Thyroid gland (tissue), 4 donors: ENCODE measurements at regions not wholly inside any gene's neighbourhood (a gene's known extent, or its start where the extent isn't known, plus 50 kb on each side); places are given as distances from the start of the nearest gene placed in this dataset.
"Not testable (repeated sequence)": the region's sequence is repeated elsewhere in the genome, so short reads cannot be mapped to it uniquely, and the experiment has no call there.

Experiments
- DNase-seq, 2 donors: peaks; one replicate each; pipeline ENCODE4 v3.0.0-alpha.2; 2019
- H3K27ac ChIP-seq, 3 donors: fragments of 200-600 bp; sonication (generic); 1 replicate in 2 of 3; 2 replicates in 1 of 3; pipeline ENCODE4 v1.5.1; 2016 to 2019; ENCODE audit warnings: mild to moderate bottlenecking in 1 of 3, moderate library complexity in 1 of 3
- H3K27me3 ChIP-seq: fragments of 200-600 bp; sonication (generic); one replicate; pipeline ENCODE4 v1.5.1; 2019
- H3K36me3 ChIP-seq, 2 donors: fragments of 200-600 bp; sonication (generic); one replicate each; pipeline ENCODE4 v1.5.1; 2016 to 2019
- H3K4me1 ChIP-seq, 2 donors: fragments of 200-600 bp; sonication (generic); one replicate each; pipeline ENCODE4 v1.5.1; 2017 to 2019
- H3K4me3 ChIP-seq, 3 donors: fragments of 200-600 bp; sonication (generic); replicated peaks in 1 of 3; 1 replicate in 2 of 3; 2 replicates in 1 of 3; pipeline ENCODE4 v1.5.1; 2016; ENCODE audit warnings: mild to moderate bottlenecking in 1 of 3
- H3K9me3 ChIP-seq: fragments of 200-600 bp; sonication (generic); one replicate; pipeline ENCODE4 v1.5.1; 2017
- CTCF ChIP-seq, 6 experiments: fragments of 200-600 bp in 3 of 6; fragments of 450-650 bp in 3 of 6; sonication (generic) in 3 of 6; IDR thresholded peaks; one replicate each; pipeline ENCODE4 v1.5.1; 2016 to 2019; ENCODE audit warnings: antibody characterized with exemption in 6 of 6, mild to moderate bottlenecking in 2 of 6, inconsistent platforms in 1 of 6, moderate library complexity in 1 of 6
- POLR2A ChIP-seq, 2 donors: fragments of 450-650 bp; IDR thresholded peaks; one replicate each; pipeline ENCODE4 v1.6.1; 2017; ENCODE audit warnings: antibody characterized with exemption in 2 of 2, mild to moderate bottlenecking in 2 of 2, moderate library complexity in 1 of 2
- WGBS, 2 donors: methylation state at CpG; one replicate each; pipeline ENCODE4 v1.1.5; 2017; 5-methylcytosine and 5-hydroxymethylcytosine counted together
- intact Hi-C: fragments of 100-400 bp; cut with DNase I; formaldehyde crosslinking; loops from one replicate; pipeline ENCODE4 v1.15.1; 2023

GRCh38 chr3:162628531-162628930 lies 1131.9 kb downstream of the OTOL1 start:
- no peak for DNase-seq
- WGBS, 2 donors: 81 to 86% methylated on average over 3 of the region's 3 CpGs
- H3K27me3 ChIP-seq: no peaks in the 10 kb centered on the region
- H3K4me3 ChIP-seq: no peak overlapping the region
- TF ChIP-seq CTCF (IDR thresholded peaks at IDR 0.05) (no peak), POLR2A (IDR thresholded peaks at IDR 0.05) (no peak)
- intact Hi-C loops: no loop called here
- H3K27ac ChIP-seq: no peak overlapping the region
- H3K4me1 ChIP-seq: no peaks in the 10 kb centered on the region
- H3K9me3 ChIP-seq: no peaks in the 10 kb centered on the region
- H3K36me3 ChIP-seq: no peaks in the 10 kb centered on the region

- Histone ChIP-seq H3K9me3 (no peaks in the 10 kb centered on the region), H3K36me3 (no peaks in the 10 kb centered on the region), H3K4me1 (no peaks in the 10 kb centered on the region), H3K4me3 (no peak overlapping the region), H3K27ac (no peak overlapping the region), H3K27me3 (no peaks in the 10 kb centered on the region)
- DNase-seq: no peak
- no peak for TF ChIP-seq POLR2A (IDR thresholded peaks at IDR 0.05)
- no peak for TF ChIP-seq CTCF (IDR thresholded peaks at IDR 0.05)
- intact Hi-C loops: no loop called here
Measured at GRCh38 chr3:162629372-162629771, 1132.8 kb downstream of the OTOL1 start.

- Histone ChIP-seq H3K27me3 (no peaks in the 10 kb centered on the region), H3K9me3 (no peaks in the 10 kb centered on the region), H3K36me3 (no peaks in the 10 kb centered on the region), H3K4me1 (no peaks in the 10 kb centered on the region), H3K4me3 (no peak overlapping the region), H3K27ac (no peak overlapping the region)
- intact Hi-C loops: no loop called here
- WGBS, 2 donors: 86 to 88% methylated on average over 2 of the region's 2 CpGs
- DNase-seq: no peak
- no peak for TF ChIP-seq CTCF (IDR thresholded peaks at IDR 0.05)
- no peak for TF ChIP-seq POLR2A (IDR thresholded peaks at IDR 0.05)
Measured at GRCh38 chr3:162632672-162633071, 1136.1 kb downstream of the OTOL1 start.

- H3K9me3 ChIP-seq, H3K27me3 ChIP-seq, H3K36me3 ChIP-seq, H3K4me1 ChIP-seq, DNase-seq, H3K27ac ChIP-seq, H3K4me3 ChIP-seq, intact Hi-C loops: not testable (repeated sequence)
- WGBS, 2 donors: 94 to 99% methylated on average over 6 to 11 of the region's 13 CpGs
Measured at GRCh38 chr3:162640208-162640607, 1143.6 kb downstream of the OTOL1 start.

- no peaks in the 10 kb centered on the region for H3K4me1 ChIP-seq
- no peaks in the 10 kb centered on the region for H3K27me3 ChIP-seq
- DNase-seq: no peak
- WGBS, 2 donors: 78 to 79% methylated on average over 3 of the region's 3 CpGs
- H3K36me3 ChIP-seq: no peaks in the 10 kb centered on the region
- no peaks in the 10 kb centered on the region for H3K9me3 ChIP-seq
- intact Hi-C loops: no loop called here
- no peak overlapping the region for H3K27ac ChIP-seq
- H3K4me3 ChIP-seq: no peak overlapping the region
- TF ChIP-seq POLR2A (IDR thresholded peaks at IDR 0.05) (no peak), CTCF (IDR thresholded peaks at IDR 0.05) (no peak)
Measured at GRCh38 chr3:162641317-162641716, 1144.7 kb downstream of the OTOL1 start.

- 72 to 73% methylated on average over 2 of the region's 2 CpGs for WGBS, 2 donors
- no peaks in the 10 kb centered on the region for H3K9me3 ChIP-seq
- TF ChIP-seq CTCF (IDR thresholded peaks at IDR 0.05): no peak
Measured at GRCh38 chr3:162641907-162642306, 1145.3 kb downstream of the OTOL1 start.

More at GRCh38 chr3:162641907-162642306, 1145.3 kb downstream of the OTOL1 start:
- H3K27me3 ChIP-seq: no peaks in the 10 kb centered on the region
- no peak overlapping the region for H3K4me3 ChIP-seq
- no peaks in the 10 kb centered on the region for H3K4me1 ChIP-seq
- no peaks in the 10 kb centered on the region for H3K36me3 ChIP-seq
- intact Hi-C loops: no loop called here
- DNase-seq: no peak
- H3K27ac ChIP-seq: no peak overlapping the region
